Endothelial cell of umbilical vein (primary cell): ENCODE measurements at regions not wholly inside any gene's neighbourhood (a gene's known extent, or its start where the extent isn't known, plus 50 kb on each side); places are given as distances from the start of the nearest gene placed in this dataset.

ENCODE experiments used
- JUN ChIP-seq: IDR thresholded peaks from 2 replicates; pipeline ENCODE4 v1.6.1; 2011; ENCODE audit warnings: borderline replicate concordance, low read depth; ENCODE audit not compliant: insufficient read length, insufficient read depth
- MYC ChIP-seq: IDR thresholded peaks from one replicate; pipeline ENCODE4 v1.6.1; 2011; ENCODE audit warnings: mild to moderate bottlenecking, low read depth, low read length
- POLR2A ChIP-seq: IDR thresholded peaks from 2 replicates; pipeline ENCODE4 v1.6.1; 2012; ENCODE audit warnings: low read depth, mild to moderate bottlenecking, control low read depth, low read length
- POLR2AphosphoS5 ChIP-seq: IDR thresholded peaks from 2 replicates; pipeline ENCODE4 v1.6.1; 2012; ENCODE audit warnings: low read depth, mild to moderate bottlenecking, control low read depth, low read length, moderate library complexity; ENCODE audit not compliant: insufficient read depth
- TF ChIP-seq, protein P1 (sequence below), 2 donors: IDR thresholded peaks; 1 replicate in 1 of 2; 2 replicates in 1 of 2; pipeline ENCODE4 v1.5.1; 2011; ENCODE audit warnings: low read length in 2 of 2, mild to moderate bottlenecking in 2 of 2, moderate library complexity in 2 of 2, control low read depth in 1 of 2, inconsistent platforms in 1 of 2, low read depth in 1 of 2; ENCODE audit not compliant: insufficient read depth in 1 of 2; ENCODE audit errors: extremely low read depth in 1 of 2

DNA sequence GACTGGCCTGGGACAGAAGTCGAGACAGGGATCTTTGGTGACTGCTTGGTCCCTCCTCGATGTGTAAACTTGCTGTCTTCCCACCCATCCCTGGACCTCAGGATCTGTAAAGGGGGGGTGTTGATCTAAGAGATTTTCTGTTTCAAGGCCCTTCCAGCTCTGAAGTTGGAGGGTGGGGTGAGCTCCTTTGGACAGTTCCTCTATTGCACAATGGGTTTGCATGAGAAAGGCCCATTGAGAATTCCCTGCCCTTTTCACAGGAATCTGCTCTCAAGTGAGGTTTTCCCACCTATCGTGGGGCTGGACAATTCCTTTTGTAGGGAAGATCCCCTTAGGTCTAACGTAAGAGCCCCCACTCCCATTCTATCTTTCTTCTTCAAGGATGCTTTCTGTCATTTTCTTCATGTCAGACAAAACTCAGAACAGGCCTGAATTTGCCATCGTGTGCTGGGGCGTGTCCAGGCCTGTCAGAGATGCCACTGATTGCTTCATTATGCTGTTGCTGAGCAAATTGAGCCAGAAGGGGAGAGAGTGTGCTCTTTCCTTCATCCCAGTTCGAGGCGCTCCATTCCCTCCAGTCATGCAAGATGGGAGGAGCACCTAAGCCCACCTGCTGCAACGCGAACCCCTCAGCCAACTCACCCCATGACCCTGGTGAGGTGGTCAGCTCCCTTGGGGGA lies 149.9 kb upstream of the IGSF21 start:
- TF ChIP-seq, protein P1, sequence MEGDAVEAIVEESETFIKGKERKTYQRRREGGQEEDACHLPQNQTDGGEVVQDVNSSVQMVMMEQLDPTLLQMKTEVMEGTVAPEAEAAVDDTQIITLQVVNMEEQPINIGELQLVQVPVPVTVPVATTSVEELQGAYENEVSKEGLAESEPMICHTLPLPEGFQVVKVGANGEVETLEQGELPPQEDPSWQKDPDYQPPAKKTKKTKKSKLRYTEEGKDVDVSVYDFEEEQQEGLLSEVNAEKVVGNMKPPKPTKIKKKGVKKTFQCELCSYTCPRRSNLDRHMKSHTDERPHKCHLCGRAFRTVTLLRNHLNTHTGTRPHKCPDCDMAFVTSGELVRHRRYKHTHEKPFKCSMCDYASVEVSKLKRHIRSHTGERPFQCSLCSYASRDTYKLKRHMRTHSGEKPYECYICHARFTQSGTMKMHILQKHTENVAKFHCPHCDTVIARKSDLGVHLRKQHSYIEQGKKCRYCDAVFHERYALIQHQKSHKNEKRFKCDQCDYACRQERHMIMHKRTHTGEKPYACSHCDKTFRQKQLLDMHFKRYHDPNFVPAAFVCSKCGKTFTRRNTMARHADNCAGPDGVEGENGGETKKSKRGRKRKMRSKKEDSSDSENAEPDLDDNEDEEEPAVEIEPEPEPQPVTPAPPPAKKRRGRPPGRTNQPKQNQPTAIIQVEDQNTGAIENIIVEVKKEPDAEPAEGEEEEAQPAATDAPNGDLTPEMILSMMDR (IDR thresholded peaks at IDR 0.05; ENCODE audit: extremely low read depth in 1 of 2, insufficient read depth in 1 of 2, low read depth in 1 of 2, low read length in 2 of 2): no peak
- no peak for TF ChIP-seq POLR2AphosphoS5
- TF ChIP-seq POLR2A: no peak
- no peak for TF ChIP-seq JUN
- no peak for TF ChIP-seq MYC
